Superior temporal gyrus (tissue), 1 donor: ENCODE measurements at regions not wholly inside any gene's neighbourhood (a gene's known extent, or its start where the extent isn't known, plus 50 kb on each side); places are given as distances from the start of the nearest gene placed in this dataset.

ENCODE experiments used
- DNase-seq: peaks from one replicate; pipeline ENCODE4 v3.0.0-alpha.2; 2016; ENCODE audit errors: extremely low spot score

DNA sequence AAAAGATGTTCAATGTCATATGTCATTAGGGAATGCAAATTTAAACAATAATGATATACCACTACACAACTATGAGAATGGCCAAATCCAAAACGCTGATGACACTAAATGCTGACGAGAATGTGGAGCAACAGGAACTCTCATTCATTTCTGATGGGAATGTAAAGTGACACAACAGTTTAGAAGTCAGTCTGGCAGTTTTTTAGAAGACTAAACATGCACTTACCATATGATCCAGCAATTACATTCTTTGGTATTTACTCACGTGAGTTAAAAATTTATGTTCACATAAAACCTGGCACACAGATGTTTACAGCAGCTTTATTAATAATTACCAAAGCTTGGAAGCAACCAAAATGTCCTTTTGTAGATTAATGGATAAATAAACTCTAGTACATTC lies 110.4 kb upstream of the C1orf21 start:
- DNase-seq, result no peak

DNA sequence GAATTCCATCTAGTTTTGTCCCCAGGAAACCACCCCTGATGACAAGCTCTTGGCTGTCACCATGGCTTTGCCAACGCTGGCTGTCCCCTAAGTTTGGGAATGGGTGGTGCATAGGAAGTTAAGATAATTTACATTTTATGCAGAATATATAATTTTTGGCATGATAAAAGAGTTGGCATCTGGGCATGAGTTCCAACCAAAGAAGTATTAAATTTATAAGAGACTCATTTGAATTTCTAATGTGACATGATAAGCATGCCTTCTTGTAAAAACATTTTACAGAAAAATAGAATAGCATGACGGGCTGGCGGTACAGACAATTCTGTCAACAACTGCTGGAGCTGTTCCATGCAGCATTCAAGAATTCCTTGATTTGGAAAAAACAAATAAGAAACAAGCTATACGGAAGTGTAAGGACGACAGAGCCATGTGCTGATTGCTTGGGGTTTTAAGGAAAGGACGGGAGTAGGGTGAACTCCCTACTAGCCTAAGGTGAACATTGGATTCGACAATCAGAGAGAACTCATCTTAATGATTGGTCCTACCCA lies 106.8 kb upstream of the C1orf21 start:
- no peak for DNase-seq

DNA sequence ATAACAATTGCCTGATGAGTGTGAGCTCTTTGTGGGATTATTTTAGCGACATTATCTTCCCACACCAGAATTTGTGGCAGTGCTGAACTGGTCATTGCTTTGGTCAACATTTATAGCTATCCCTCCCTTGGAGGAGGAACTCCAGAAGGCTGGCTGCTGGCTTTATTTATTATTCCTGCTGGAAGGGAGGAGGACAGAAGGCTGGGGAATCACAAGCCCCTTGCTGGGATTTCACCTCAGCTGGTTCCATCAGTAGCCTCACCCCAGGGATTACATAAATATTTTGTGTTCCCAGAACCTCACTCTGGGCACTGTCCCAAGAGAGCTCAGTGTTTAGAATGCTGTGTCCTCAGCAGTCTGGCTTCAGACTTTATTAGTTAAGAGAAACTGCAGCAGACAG lies 102.8 kb upstream of the C1orf21 start:
- peak; percentile 42 for DNase-seq

DNA sequence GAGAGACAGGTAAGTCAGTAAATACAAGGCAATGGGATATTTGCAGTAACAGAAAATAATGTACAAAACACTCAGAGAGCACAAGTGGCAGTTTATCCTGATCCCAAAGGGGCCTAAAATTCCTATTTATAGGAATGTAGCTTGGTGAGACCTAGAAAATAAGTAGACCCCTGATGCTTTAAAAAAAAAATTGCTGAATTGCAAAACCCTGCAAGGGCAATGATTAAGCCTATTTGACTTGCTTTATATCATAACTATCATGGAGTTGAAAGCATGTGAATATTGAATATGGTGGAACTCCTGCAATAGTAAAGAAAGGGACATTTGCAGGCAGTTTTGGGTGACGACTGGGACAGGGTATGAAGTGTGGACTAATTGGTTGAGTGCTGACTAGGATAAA lies 101.9 kb upstream of the C1orf21 start:
- DNase-seq, result no peak

DNA sequence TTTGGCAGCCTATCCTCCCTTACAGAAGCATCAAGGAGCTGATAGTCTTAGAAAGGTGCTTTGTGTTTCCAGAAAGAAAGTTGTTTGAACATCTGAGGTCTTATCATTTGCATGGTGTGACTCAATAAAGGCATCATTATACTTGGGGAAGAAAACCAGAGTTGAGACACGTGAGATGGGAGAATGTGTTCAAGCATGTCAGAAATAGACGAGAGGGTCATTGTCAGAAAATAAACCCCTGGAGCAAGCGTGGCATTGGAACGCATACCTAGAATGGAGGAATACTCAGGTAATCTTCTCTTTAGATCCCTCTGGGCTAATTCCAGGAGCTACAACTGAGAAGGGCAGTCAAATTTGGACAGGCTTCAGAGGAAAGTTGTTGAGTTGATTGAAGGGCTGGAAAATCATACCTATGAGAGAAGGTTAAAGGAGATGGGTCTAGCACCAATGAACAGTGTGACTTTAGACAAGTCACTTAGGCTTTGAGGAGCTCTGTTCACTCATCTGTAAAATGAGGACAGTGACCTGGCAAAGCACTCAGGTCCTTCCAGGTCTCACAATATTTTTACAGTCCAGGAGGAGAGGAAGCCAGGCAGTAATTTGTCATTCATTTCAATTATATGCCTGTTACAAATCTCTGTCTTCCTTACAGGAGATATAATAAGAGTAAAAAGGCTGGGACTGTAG lies 101.3 kb upstream of the C1orf21 start:
- DNase-seq, result no peak

DNA sequence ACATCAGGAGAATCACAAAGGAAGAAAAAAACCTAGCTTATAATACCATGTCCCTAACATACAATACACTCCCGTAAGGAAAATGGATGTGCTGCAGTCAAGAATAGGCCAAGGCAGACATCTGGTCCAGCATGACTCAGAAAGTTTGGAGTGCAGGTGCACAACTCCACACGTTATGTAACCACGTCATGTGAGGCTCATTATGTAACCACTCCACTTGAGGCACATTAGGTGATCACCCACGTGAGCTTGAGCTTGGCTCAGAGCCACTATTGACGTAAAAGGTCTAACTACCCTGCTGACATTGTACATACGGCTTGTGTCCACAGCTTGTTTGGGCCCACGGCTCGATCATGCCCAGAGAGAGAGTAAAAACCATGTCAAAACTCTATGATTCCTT lies 99.8 kb upstream of the C1orf21 start:
- DNase-seq, result no peak

DNA sequence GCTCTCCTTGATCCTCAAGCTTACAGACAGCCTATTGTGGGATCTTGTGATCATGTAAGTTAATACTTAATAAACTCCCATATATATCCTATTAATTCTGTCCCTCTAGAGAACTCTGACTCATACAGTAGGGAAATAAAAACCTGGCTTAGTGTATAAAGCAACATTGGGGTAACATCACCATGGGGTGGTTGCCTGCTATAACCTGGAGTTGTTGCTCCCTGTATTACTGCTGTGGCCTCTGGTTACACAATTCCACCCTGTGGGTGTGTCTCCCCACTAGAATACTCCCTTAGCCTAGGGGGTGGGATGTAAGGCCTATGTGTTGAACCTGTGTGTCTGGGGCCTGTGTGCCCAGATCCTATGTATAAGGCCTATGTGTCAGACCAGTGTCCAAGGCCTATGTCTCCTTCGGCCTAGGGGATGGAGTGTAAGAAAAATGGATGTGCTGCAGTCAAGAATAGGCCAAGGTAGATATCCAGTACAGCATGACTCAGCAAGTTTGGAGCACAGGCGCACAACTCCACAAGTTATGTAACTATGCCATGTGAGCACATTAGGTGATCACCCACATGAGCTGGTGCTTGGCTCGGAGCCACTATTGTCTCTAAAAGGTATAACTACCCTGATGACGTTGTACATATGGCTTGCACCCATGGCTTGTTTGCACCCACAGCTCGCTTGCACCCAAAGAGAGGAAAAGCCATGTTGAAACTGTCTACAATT lies 96.8 kb upstream of the C1orf21 start:
- DNase-seq, result no peak

DNA sequence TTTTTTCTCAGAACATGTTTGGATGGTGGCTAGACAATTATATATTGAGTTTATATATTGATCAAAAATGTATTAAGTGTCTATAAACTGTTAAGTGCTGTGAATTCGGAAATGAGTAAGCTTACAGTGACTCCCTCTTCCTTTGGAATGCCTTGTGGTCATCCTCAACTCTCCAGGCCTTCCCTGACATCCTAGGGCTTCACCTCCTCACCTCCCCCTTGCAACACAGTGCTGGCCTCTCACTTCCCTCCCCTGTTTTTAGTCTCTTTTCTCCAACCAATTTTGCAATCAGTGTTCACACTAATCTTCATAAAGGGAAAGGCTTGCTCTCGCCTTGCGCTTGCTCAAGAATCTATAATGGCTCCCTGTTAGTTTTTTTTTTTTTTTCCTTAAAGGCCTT lies 95.1 kb upstream of the C1orf21 start:
- DNase-seq, result no peak

DNA sequence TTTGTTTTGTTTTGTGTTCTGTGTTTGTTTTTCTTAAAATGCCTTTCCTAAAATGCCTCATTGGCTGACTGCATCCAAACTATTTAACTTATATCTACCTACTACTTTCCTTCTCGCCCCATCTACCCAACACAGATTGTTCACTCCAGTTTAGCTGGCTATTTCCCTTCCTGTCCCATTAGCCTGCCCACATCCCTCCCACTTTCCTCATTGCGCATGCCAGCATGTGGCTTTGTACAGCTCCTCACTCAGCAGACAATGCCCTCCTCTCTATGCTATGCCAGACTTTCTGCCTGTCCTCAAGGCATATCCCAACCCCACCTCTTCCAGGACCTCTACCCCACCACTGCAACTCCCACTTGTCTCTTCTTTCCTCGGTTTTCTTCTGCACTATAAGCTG lies 94.7 kb upstream of the C1orf21 start:
- DNase-seq, result no peak

DNA sequence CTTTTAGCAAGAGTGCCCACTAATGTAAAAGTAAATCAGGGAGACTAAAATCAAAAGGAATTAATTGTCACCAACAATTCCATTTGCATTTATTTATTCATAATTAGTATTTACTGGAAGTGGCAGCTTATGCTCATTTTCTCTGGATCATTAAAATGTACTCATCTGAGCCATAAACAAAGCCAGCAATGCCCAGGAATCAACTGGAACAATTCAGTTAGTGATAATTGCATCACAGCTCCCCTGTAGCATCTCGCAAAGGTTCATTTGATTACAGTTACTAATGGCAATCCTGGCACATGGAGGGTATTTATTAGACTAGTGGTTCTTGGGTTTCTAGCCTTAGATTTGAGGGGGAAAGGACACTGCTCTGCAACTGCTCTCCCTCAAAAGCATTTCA lies 92.7 kb upstream of the C1orf21 start:
- DNase-seq, result no peak

DNA sequence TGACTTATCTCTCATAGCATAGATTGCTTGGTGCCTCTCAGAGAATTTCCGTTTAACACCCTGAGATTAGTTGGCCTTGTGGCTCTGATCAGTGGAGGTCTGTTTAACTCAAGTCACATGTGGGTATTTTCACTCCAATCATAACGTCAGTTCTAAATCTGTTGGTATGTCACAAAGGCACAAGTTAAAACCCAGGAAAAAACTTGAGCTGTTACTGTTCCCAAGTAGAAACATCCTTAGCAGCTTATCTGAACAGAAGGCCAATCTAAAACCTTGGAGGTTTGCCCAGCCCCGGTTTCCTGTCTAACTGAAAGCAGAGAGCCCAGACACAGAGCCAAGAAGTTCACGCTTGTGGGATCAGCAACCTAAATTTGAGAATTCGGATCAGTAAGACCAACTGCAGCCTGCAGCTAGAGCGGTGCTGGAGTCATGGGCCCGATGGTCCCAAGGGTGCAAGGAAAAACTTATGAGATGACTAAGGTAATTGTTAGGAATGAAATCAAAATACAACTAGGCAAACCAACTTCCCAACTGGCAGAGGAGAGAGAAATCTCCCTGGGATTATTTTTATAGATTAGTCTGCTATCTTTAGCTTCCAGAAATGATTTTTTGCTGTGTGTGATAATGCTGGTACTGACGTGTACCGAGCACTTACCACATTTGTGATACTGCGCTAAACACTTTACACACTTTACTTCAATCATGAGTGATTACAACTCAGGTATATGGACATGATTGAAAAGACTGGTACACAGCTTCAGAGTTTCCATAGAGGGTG lies 90.2 kb upstream of the C1orf21 start:
- peak; percentile 76 for DNase-seq

DNA sequence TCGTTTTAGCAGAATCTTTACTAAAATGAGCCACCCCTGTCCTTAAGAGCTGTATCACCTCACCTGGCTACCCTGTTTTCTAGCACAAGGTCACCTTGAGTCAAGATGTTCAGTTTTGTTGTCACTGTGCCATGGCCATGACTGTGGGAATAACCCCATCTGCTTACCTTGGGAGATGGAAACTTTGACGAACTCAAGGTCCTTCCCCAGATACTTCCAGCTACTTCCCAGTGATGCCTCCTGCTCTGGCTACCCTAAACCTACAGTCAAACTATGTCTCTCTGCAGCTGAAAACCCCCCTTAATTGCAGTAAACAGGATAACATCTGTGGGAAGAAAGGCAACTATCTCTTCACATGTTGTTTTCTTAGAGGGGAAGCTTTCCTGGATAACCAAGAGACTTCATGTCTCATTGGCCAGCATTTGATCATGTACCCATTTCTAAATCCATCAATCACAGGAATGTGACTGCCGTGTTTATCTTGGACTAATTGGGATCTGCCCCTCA lies 89.5 kb upstream of the C1orf21 start:
- DNase-seq, result no peak

DNA sequence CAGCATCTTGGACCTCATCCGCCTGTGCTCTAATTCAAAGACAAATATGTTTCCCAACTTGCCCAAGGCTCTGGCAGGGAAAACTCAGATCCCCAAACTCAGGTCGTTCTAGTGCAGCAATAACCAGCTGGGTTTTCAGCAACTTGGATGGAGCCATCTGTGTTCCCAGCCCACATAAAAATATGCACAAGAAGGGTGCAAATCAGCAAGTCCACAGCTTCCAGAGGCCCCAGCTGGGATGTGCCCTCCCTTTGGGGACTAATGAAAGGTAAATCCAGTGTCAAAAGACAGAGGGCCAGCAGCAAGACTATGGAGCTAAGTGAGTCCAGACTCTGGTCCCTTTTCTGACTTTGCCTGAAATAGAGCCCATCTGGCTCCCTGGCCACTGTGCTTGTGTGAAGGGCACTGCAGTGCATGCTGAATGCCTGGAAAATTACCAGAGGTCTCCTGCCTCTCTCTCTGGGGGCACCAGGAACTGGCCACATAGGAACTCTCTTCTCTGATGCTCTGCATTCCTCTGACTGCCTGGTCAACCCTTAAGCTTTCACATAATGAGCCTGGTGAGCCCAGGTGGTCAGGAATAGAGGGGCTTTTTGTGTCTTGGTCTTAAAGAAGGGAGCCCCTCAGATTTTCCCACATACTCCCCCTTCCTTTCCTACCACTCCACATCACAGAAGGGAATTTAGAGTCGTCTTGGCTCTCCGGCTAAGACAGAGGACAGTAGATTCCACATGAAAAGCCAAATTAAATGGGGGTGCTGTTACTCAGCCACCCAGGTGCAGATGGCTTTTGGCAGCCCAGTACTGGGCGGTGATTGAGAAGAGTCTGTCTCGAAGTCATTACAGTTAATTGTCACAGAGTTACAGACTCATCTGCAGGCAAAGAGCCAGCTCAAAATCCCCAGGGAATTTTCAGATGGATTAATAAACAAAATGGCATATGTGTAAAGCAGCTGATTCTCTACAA lies 88.1 kb upstream of the C1orf21 start:
- peak; percentile 36 for DNase-seq

DNA sequence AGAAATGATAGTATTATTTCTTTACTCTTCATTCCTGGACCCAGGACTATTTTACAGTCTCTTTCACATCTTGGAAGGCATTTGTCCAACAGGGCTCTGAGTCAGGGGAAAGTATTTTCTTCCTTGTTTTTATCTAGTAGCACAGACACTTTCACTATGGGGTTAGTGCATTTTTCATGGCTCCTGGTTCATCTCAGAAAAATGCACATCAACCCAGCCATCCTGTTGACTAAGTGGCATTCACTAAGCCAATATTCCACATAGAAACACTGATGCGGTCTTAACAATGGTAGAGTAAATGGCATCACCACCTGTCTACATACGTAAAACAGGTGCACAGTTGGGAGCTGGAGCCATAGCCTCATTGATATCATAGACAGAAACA lies 87.4 kb upstream of the C1orf21 start:
- no peak for DNase-seq

DNA sequence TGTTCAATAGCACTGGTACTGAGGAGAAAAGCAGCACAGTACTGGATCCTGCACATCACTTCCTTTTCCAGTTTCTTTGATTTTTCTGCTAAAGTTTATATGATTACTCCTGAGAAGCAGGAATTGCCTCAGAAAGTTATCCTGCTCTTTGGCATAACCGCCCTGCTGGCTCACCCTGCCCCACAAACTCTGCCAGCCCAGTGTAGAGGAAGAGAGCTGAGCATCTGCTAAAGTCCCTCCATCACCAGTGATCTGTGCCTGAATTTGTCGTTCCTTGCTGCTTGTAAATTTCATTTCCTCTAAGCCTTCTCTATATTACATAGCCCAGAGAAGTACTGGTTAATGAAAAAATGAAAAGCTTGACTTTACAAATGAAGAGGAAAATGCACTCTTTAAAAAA lies 87.0 kb upstream of the C1orf21 start:
- DNase-seq, result no peak

DNA sequence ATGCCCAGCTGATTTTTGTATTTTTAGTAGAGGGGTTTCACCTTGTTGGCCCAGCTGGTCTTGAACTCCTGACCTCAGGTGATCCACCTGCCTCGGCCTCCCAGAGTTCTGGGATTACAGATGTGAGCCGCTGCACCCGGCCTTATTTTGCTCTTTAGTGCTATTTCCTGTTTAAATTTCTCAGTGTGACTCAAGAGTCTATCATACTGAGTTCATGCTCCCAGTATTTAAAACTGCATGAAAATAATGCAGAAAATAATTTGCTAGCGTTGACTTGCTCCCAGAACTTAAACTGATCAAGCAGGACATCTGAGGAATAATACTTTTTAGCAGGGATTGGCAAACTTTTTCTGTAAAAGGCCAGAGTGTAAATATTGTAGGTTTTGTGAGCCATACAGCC lies 86.4 kb upstream of the C1orf21 start:
- DNase-seq, result no peak

DNA sequence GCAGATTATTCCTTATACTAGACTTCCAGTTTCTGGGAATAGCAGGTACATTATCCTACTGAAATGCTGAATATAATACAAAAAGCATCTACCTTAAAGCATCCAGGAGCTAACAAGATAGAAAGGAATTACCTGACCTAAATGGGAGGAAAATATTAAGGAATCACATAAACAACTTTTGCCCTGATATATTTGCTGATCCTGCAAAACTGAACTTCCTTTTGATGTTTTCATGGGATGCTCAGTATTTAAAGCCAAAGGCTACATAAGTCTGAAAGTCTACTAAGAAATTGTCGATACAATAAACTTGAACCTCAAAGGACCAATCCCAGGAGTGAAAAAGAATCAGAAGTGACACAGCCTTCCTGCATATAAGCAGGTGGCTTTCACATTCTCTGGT lies 85.6 kb upstream of the C1orf21 start:
- DNase-seq, result no peak

DNA sequence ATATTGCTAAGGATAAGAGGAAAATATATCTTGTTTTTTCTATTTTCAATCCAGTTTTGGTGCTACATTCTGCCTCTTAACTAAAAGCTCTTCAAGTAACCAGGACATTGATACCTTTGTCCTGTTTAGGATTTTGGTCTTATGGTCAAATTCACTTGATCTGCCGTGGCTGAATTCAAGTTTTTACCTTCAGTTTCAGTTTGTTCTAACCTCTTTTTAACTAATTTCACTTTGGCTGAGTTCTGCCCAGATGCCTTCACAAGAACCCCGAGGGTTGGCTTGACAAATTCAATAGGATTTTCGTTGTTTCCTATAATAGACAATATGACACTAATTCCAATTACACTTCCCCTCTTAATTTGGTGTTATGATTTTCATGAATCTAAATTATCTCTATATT lies 84.5 kb upstream of the C1orf21 start:
- DNase-seq, result no peak

DNA sequence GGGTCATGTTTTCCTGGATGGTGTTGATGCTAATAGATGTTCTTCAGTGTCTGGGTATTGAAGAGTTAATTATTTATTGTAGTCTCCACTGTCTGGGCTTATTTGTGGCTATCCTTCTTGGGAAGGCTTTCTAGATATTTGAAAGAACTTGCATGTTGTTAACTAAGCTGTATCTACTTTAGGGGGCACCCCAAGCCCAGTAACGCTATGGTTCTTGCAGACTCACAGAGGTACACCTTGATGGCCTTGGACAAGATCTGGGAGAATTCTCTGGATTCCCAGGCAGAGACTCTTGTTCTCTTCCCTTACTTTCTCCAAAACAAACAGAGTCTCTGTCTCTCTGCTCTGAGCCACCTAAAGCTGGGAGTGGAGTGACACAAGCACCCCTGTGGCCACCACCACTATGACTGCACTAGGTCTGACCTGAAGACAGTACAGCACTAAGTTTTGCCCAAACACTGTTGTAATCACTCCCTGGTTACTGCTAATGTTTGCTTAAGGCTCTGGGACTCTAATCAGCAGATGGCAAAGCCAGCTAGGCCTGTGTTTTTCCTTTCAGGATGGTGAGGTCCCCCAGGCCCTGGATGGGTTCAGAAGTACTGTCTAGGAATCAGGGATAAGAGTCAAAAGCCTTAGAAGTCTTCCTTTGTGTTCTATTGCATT lies 76.5 kb upstream of the C1orf21 start:
- no peak for DNase-seq

DNA sequence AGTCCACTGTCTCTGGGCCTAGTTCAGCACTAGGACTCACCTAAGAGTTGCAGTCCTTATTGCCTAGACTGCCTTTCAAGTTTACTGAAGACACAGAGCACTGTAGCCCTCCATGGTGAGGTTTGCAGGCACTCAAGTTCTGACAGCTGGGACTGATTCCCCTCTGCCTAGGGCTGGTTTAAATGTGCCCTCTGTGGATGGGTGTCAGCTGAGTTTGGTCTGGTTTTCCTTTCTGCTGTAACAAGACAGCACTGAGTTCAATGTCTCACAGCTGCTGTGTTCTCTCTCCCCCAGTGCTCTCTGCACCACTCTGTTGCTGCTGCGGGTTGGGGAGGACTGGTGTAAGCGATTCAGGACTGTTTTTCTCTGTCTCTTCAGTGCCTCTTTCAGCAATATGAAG lies 75.2 kb upstream of the C1orf21 start:
- no peak for DNase-seq

DNA sequence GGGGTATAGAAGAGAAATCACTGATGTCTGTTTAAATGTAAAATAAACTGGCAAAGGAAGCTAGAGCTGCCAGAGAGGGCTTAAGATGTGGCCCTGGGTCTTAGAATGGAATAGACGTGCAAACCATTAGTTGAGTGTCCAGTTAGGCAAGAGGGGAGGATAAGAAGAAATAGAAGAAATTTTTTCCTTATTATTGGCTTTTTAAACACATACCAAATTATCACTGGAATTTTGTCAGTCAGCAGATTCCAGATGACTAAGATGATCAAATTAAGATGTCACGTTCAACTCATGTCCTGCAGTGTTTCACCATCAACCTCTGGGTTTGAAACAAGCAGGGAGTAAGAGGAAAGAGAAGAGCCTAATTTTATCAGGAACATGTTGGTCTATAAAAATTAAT lies 71.6 kb upstream of the C1orf21 start:
- DNase-seq, result no peak
